GM23338 (cell line): ENCODE measurements at regions not wholly inside any gene's neighbourhood (a gene's known extent, or its start where the extent isn't known, plus 50 kb on each side); places are given as distances from the start of the nearest gene placed in this dataset.

Source experiments
- ATAC-seq: fragments of 200-7000 bp; cut with Tn5 transposase; 3 replicates; pipeline ENCODE4 v1.9.1; 2020
- DNase-seq: peaks from one replicate; pipeline ENCODE4 v3.0.0-alpha.2; 2015; ENCODE audit warnings: low spot score
- H2AFZ ChIP-seq: fragments of 200-600 bp; sonication (generic); 2 replicates; pipeline ENCODE4 v1.8.0; 2016; ENCODE audit warnings: antibody characterized with exemption, mild to moderate bottlenecking, moderate library complexity
- H3F3A ChIP-seq: fragments of 200-600 bp; sonication (generic); replicated peaks from 2 replicates; pipeline ENCODE4 v1.8.0; 2017; ENCODE audit warnings: antibody characterized with exemption, mixed run types, low read depth
- H3K27ac ChIP-seq: fragments of 200-600 bp; sonication (generic); 2 replicates; pipeline ENCODE4 v1.6.1; 2016; ENCODE audit warnings: low read depth
- H3K27me3 ChIP-seq: fragments of 200-600 bp; sonication (generic); 2 replicates; pipeline ENCODE4 v1.8.0; 2016; ENCODE audit warnings: mild to moderate bottlenecking, mixed run types, moderate library complexity; ENCODE audit not compliant: insufficient read depth
- H3K36me3 ChIP-seq: fragments of 200-600 bp; sonication (generic); 2 replicates; pipeline ENCODE4 v1.8.0; 2016; ENCODE audit warnings: mild to moderate bottlenecking; ENCODE audit not compliant: insufficient read depth
- H3K4me1 ChIP-seq: fragments of 200-600 bp; sonication (generic); 2 replicates; pipeline ENCODE4 v1.8.0; 2016; ENCODE audit warnings: mild to moderate bottlenecking, moderate library complexity; ENCODE audit not compliant: insufficient read depth
- H3K4me2 ChIP-seq: fragments of 200-600 bp; sonication (generic); 2 replicates; pipeline ENCODE4 v1.7.1; 2017; ENCODE audit warnings: mixed run types
- H3K4me3 ChIP-seq: fragments of 200-600 bp; sonication (generic); 2 replicates; pipeline ENCODE4 v1.6.1; 2016; ENCODE audit warnings: mixed run types
- H3K79me2 ChIP-seq: fragments of 200-600 bp; sonication (generic); replicated peaks from 2 replicates; pipeline ENCODE4 v1.8.0; 2017; ENCODE audit warnings: mild to moderate bottlenecking; ENCODE audit not compliant: insufficient read depth
- H3K9me2 ChIP-seq: fragments of 200-600 bp; sonication (generic); 2 replicates; pipeline ENCODE4 v1.8.0; 2017; ENCODE audit not compliant: insufficient read depth
- H4K20me1 ChIP-seq: fragments of 200-600 bp; sonication (generic); replicated peaks from 2 replicates; pipeline ENCODE4 v1.8.0; 2017; ENCODE audit warnings: mild to moderate bottlenecking; ENCODE audit not compliant: insufficient read depth
- H3K27ac Mint-ChIP-seq: 2 replicates; pipeline ENCODE4 v1.8.0; 2020; ENCODE audit warnings: inconsistent platforms, mild to moderate bottlenecking, moderate library complexity, mixed read lengths
- H3K27me3 Mint-ChIP-seq: 3 replicates; pipeline ENCODE4 v1.8.0; 2022; ENCODE audit warnings: low read depth, mild to moderate bottlenecking, moderate library complexity, mixed read lengths, inconsistent platforms; ENCODE audit not compliant: insufficient read depth, poor library complexity
- H3K36me3 Mint-ChIP-seq: 3 replicates; pipeline ENCODE4 v1.8.0; 2021; ENCODE audit warnings: low read depth, mild to moderate bottlenecking, inconsistent platforms, moderate library complexity, mixed read lengths
- H3K4me1 Mint-ChIP-seq: 3 replicates; pipeline ENCODE4 v1.8.0; 2020; ENCODE audit warnings: mild to moderate bottlenecking, inconsistent platforms, mixed read lengths
- H3K4me3 Mint-ChIP-seq: 3 replicates; pipeline ENCODE4 v1.8.0; 2021; ENCODE audit warnings: moderate library complexity, mild to moderate bottlenecking, inconsistent platforms, mixed read lengths
- H3K9me3 Mint-ChIP-seq: 3 replicates; pipeline ENCODE4 v1.8.0; 2020; ENCODE audit warnings: moderate library complexity, mild to moderate bottlenecking, inconsistent platforms, mixed read lengths
- CREB1 ChIP-seq: fragments of 250-450 bp; sonication (Bioruptor Pico); IDR thresholded peaks from 2 replicates; pipeline ENCODE4 v1.5.0; 2020; ENCODE audit warnings: low read depth, mild to moderate bottlenecking, moderate library complexity
- CTCF ChIP-seq, 2 experiments: fragments of 200-600 bp in 1 of 2; sonication (generic) in 1 of 2; conservative IDR thresholded peaks; 2 replicates each; pipeline versions ENCODE4 v1.5.1 to v1.6.1; 2016 to 2017; ENCODE audit warnings: antibody characterized with exemption in 2 of 2, low read depth in 2 of 2, mild to moderate bottlenecking in 2 of 2, moderate library complexity in 1 of 2
- POLR2AphosphoS5 ChIP-seq: IDR thresholded peaks from 2 replicates; pipeline ENCODE4 v1.6.1; 2016; ENCODE audit warnings: antibody characterized with exemption, low read depth
- STAT1 ChIP-seq: IDR thresholded peaks from one replicate; pipeline ENCODE4 v1.6.1; 2016; ENCODE audit warnings: antibody characterized with exemption; ENCODE audit not compliant: unreplicated experiment
- ZNF114 ChIP-seq: fragments of 250-450 bp; sonication (Bioruptor Pico); IDR thresholded peaks from 2 replicates; pipeline ENCODE4 v1.5.0; 2020; ENCODE audit warnings: mild to moderate bottlenecking, moderate library complexity

GRCh38 chr5:8391911-8392310 is 523.0 kb downstream of the MTRR start:
- H3K27me3 ChIP-seq, result no peaks in the 10 kb centered on the region
- H4K20me1 ChIP-seq, result no peaks in the 10 kb centered on the region
- H3K36me3 ChIP-seq, result no peaks in the 10 kb centered on the region
- no peak overlapping the region for H3K27ac Mint-ChIP-seq
- no peaks in the 10 kb centered on the region for H3K4me1 Mint-ChIP-seq
- no peaks in the 10 kb centered on the region for H3K4me1 ChIP-seq
- no peak overlapping the region for H3K27ac ChIP-seq
- H3K4me3 ChIP-seq, result no peak overlapping the region
- no peak overlapping the region for H3K4me3 Mint-ChIP-seq
- peaks cover 5% of the 10 kb centered on the region; the same call in 1 of the 2 replicates for H3K9me2 ChIP-seq
- H3K9me3 Mint-ChIP-seq, result no peaks in the 10 kb centered on the region
- no peak overlapping the region for H3K4me2 ChIP-seq
- no peak overlapping the region for H2AFZ ChIP-seq
- no peaks in the 10 kb centered on the region for H3K79me2 ChIP-seq
- no peak for TF ChIP-seq CREB1 (CRISPR knock-in tag)
- peaks cover 1% of the 10 kb centered on the region for H3K27me3 Mint-ChIP-seq
- H3K36me3 Mint-ChIP-seq, result no peaks in the 10 kb centered on the region
- H3F3A ChIP-seq, result no peaks in the 10 kb centered on the region
- ATAC-seq (no peak), DNase-seq (no peak)

GRCh38 chr5:8393240-8393639 is 524.3 kb downstream of the MTRR start:
- H3K4me1 ChIP-seq, result no peaks in the 10 kb centered on the region
- H3K4me3 ChIP-seq, result no peak overlapping the region
- H3K9me3 Mint-ChIP-seq, result no peaks in the 10 kb centered on the region
- H3K27me3 ChIP-seq, result no peaks in the 10 kb centered on the region
- no peaks in the 10 kb centered on the region for H3K79me2 ChIP-seq
- no peaks in the 10 kb centered on the region for H3K36me3 ChIP-seq
- TF ChIP-seq POLR2AphosphoS5 (no peak), STAT1 (no peak)
- no peak for ATAC-seq
- H3K4me2 ChIP-seq, result no peak overlapping the region
- H3K27ac Mint-ChIP-seq, result no peak overlapping the region
- no peaks in the 10 kb centered on the region for H4K20me1 ChIP-seq
- H3F3A ChIP-seq, result no peaks in the 10 kb centered on the region
- H3K9me2 ChIP-seq, result no peaks in the 10 kb centered on the region
- no peak overlapping the region for H3K27ac ChIP-seq
- no peak overlapping the region for H3K4me3 Mint-ChIP-seq
- DNase-seq, result no peak
- no peaks in the 10 kb centered on the region for H3K36me3 Mint-ChIP-seq
- no peaks in the 10 kb centered on the region for H3K4me1 Mint-ChIP-seq
- peaks cover 1% of the 10 kb centered on the region for H3K27me3 Mint-ChIP-seq
- H2AFZ ChIP-seq, result no peak overlapping the region

GRCh38 chr5:8394965-8395364 is 526.0 kb downstream of the MTRR start:
- Mint-ChIP-seq H3K4me1 (no peaks in the 10 kb centered on the region), H3K4me3 (no peak overlapping the region), H3K27ac (no peak overlapping the region), H3K9me3 (no peaks in the 10 kb centered on the region), H3K36me3 (no peaks in the 10 kb centered on the region), H3K27me3 (peaks cover 1% of the 10 kb centered on the region)
- TF ChIP-seq CTCF (conservative IDR thresholded peaks at IDR 0.05; ENCODE audit: low read depth in 2 of 2), result peak; percentile 57 to 60
- TF ChIP-seq ZNF114 (CRISPR knock-in tag), result no peak
- DNase-seq, result peak; percentile 67
- Histone ChIP-seq H4K20me1 (no peaks in the 10 kb centered on the region), H3K4me2 (no peak overlapping the region), H3K27me3 (no peaks in the 10 kb centered on the region), H3K27ac (no peak overlapping the region), H3K79me2 (no peaks in the 10 kb centered on the region), H3K36me3 (no peaks in the 10 kb centered on the region), H3K9me2 (no peaks in the 10 kb centered on the region), H3F3A (no peaks in the 10 kb centered on the region), H2AFZ (no peak overlapping the region), H3K4me3 (no peak overlapping the region), H3K4me1 (no peaks in the 10 kb centered on the region)
- peak; percentile 60; the same call in 2 of the 3 replicates for ATAC-seq
